Ureter (tissue), 1 donor: ENCODE measurements at regions not wholly inside any gene's neighbourhood (a gene's known extent, or its start where the extent isn't known, plus 50 kb on each side); places are given as distances from the start of the nearest gene placed in this dataset.

Experiments used
- DNase-seq: peaks from one replicate; pipeline ENCODE4 v3.0.0-alpha.2; 2020; ENCODE audit warnings: low spot score
- donor health status: DM: yes; HTN: yes; CAD: no.

GRCh38 chr17:79444198-79444597 is 166.7 kb downstream of the RBFOX3 start:
- no peak for DNase-seq

DNA sequence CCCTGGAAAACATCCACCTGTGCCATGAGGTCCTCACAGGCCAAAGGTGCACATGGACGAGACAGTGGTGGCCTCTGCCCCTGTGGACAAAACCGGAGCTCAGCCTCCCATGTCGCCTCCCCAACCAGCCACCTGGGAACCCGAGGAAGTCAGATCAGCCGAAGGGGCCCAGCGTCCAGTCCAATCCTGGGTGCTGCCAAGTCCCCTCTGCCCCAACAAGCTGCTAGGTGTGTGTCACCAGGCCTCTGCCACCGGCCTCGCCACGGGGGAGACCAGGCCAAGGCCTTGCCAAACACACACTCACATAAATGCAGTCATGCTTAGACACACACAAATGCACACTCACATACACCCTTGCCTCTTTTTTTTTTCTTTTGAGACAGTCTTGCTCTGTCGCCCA is 167.8 kb downstream of the RBFOX3 start:
- DNase-seq = no peak

- DNase-seq = no peak
These were observed 169.3 kb downstream of the RBFOX3 start for GRCh38 chr17:79441356-79442160.

DNA sequence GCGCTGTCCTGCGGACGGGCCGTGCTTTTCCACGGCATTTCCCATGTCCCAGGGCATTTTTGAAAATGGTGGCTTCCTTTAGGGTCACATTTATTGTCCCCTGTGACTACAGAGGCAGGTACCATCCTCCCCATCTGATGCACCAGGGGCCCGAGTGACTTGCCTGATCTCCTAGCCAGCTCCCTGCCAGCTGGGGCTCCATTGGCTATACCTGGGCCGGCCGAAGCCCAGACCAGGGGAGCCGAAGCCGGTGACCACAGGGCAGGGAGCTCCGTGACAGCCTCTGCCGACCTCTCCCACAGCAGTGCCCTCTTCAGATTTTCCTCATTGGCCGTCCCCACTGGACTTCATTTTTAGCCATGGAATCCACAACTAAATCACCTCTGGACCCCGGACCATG is 170.6 kb downstream of the RBFOX3 start:
- no peak for DNase-seq

DNA sequence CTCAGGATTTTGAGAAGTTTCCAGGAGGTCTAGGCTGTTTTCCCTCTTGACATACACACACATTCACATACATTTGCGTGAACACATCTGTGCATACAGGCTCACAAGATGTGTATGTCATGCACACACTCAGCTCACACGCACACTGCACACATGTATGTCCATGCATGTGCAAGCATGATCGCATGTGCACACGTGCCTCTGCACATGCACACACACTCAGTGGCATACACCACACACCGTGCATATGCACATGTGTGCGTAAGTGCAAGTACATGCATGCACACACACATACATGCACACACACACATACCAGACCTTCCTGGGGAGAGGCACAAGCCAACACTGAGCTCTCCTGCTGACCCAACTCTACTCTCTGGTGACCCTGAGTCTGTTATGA is 171.4 kb downstream of the RBFOX3 start:
- no peak for DNase-seq

DNA sequence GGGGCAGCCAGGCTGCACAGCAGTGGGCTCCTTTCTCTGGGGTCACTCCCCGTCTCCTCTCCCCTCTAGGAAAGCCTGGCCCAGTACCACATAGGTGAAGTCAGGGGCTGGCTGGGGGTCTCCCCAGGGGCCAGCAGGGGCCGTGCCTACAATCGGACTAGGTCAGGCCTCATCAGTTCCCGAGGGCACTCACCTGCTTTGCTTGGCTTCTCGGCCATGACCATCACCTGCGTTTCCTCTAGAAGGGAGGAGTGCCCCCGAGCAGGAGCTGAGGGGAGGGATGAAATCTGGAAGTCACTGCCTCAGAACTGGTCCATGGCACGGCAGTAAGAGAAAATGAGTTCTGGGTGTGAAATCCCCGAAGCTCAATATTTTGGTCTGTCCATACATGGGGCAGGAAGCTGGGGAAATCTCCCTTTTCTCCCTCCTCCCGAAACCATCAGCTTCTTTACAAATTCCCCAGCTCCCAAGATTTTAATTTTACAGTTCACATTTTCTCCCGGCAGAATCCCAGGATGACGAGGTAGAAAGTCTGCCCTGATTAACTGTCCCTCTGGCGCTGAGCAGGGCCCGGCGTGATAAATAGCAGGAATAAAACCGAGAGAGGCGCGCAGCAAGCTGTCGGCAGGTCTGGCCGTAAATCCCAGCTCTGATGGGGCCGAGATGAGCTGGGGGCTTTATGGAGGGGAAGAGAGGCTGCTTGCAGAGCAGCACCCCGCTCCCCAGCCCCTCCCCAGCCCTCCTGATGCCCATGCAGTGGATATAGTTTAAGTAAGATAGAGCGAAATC is 172.1 kb downstream of the RBFOX3 start:
- no peak for DNase-seq

DNA sequence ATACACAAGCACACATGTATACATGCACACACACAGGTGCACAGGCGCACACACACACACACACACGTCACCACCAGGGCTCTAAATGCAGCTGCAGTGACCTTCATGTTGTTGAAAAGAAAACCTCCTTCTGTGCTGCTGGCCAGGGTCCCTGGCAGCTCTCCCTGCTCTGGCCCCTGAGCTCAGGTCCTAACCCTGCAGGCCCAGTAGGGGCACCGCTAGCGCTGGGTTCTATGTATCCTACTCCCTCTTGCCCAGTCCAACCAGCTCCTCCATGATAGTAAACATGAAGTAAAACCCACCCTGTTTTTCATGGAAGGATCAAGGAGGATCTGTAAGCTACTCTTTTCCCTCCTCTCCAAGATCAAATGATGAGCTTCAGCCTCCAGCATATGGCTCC is 172.8 kb downstream of the RBFOX3 start:
- DNase-seq = no peak

- DNase-seq = no peak
These were observed 173.8 kb downstream of the RBFOX3 start for GRCh38 chr17:79437081-79437480.

- DNase-seq = no peak
These were observed 174.9 kb downstream of the RBFOX3 start for GRCh38 chr17:79435962-79436361.

DNA sequence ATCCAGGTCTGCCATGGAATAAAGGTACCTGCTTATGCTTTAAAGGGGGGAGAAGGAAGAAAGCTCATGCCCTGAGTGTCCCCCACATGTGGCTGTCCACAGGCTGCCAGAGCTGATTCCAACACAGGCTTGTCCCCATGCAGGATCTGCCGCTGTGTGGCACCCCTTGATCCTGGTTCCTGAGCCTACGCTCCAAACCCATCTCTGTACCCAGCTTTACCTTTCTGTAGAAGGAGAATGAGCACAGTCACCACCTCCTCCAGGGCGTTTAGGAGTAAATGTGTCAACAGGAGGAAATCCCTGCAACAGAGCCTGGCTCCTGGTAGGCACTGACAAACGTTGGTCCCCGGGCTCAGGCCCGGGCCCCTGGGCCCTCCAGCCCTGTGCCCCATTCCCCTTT is 175.6 kb downstream of the RBFOX3 start:
- DNase-seq = no peak

- DNase-seq = no peak
These were observed 176.6 kb downstream of the RBFOX3 start for GRCh38 chr17:79434215-79434614.

DNA sequence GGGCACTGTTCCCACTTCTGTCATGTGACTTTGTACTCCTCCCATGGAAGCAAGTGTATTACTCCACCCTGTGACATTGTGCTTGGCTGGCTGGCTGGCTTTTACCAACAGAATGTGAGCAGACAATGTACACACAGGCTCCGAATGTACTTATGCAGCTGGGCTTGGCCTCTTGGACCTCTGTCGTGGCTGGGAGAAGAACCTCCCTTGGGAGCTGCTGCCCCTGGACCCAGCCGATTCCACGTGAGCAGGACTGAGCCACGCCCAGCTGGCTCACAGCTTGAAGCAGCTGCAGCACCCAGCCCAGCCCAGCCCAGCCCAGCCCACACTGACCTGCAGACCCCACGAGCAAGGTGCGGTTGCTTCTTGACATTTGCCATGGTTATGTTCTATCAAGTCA is 177.5 kb downstream of the RBFOX3 start:
- DNase-seq = no peak

- DNase-seq = no peak
These were observed 179.7 kb downstream of the RBFOX3 start for GRCh38 chr17:79431175-79431574.

DNA sequence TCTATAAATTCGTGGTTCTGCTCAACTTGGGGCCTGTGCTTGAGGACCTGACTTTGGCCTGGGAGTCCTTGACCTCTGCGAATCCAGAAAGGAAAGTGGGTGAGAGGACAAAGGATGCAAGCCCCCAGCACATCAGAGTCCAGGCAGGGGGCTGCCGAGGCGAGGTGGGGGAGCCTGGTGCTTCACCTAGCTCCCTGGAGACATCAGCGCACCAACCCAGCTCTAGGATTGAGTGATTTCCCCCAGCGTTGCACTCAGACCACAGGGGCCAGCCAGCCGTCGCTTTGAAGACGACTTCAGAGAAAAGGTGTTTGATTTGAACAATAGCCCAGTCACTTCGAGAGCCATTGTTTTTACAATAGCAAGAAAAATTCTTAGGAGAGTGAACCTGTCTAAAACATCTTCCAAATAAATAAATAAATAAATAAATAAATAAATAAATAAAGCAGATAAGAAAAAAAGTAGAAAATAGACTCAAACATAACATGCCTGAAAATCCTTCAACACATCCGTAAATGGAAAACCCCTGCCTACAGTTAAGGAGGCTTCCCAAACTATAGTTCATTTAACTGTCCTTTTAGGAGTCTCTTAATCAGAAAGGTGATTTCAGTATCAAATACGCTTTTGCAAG is 180.9 kb downstream of the RBFOX3 start:
- DNase-seq = no peak

- no peak for DNase-seq
These were observed 181.9 kb downstream of the RBFOX3 start for GRCh38 chr17:79428988-79429387.

DNA sequence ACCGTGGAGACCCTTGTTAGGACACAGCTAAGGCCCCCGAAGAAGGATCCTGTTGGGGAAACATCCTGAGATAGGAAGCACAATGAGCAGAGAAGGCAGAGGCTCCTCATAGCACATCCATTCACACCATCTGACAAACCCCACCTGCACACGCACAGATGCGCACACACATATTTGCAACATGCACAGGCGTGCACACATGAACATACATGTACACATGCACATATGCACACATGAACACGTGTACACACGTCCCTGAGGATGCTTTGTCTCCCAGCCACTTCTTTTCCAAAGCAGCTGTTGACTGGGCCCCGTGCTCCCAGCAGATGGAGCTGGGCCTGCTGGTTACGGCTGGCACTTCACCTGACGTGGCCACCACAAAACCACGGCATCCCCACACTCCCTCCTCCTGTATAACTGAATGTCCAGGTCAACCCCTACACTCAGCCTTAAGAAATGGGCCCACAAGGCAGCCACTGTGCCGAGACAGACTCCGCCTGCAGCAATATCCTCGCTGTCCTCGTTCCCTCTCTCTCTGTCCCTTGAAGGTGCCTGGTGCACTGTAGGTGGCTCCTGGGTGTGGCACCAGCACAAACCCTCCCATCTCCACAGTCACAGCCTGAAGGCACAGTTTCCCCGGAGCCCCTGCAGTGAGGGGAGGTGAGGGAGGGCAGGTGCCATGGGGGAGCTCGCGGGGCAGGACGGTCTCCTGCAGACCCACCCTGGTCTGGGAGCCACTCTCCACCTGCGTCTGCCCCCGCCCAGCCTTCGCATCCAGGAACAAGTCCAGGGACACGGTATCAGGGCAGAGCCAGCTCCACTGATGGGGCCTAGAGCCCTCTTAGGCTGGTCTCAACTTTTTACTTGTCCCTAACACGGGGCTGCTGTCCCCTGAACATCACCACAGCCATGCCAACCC is 183.0 kb downstream of the RBFOX3 start:
- no peak for DNase-seq

GRCh38 chr17:79425686-79426085 is 185.2 kb downstream of the RBFOX3 start:
- DNase-seq = no peak

GRCh38 chr17:79424471-79425185 is 186.2 kb downstream of the RBFOX3 start:
- DNase-seq = no peak

DNA sequence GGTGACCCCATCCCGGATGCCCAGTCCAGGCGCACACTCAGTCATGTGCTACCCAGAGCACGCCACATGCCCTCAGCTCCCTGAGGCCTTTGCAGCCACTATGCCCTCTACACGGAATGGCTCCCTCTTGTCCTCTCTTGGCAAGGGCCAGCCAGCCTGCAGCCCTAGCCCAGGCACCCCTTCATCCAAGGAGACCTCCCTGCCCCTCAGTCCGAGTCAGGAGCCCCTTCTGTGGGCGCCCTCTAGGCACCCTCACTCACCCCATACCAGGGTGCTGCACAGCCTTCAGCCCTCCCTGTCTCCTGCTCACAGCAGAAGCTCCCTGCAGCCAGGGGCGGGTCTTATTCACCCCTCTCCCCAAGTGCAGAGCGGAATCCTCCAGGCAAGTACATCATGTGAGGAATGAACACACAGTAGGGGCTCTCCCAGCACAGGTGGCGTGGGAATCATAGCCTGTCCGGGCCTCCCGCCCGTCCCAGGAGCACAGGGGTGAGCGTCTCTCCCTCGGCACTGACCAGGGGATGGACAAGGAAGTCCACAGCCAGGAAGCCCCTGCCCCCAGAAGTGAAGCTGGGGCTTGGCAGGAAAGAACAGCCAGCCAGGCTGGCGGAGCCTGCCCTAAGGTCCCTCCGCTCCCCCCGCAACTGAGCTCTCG is 186.9 kb downstream of the RBFOX3 start:
- DNase-seq = no peak

GRCh38 chr17:79422236-79422635 is 188.6 kb downstream of the RBFOX3 start:
- DNase-seq = no peak
